ENCODE measurements at regions not wholly inside any gene's neighbourhood (a gene's known extent, or its start where the extent isn't known, plus 50 kb on each side); places are given as distances from the start of the nearest gene placed in this dataset.

- DNase-seq: no peak
Observed at GRCh38 chr9:118215549-118215948, 511.3 kb downstream of the TLR4 start.

GRCh38 chr9:118222375-118222774 is 518.2 kb downstream of the TLR4 start:
- no peak for DNase-seq

GRCh38 chr9:118223111-118223510 is 518.9 kb downstream of the TLR4 start:
- no peak for DNase-seq

- DNase-seq: no peak
Observed at GRCh38 chr9:118230329-118230728, 526.1 kb downstream of the TLR4 start.

- DNase-seq: no peak
Observed at GRCh38 chr9:118236625-118237024, 532.4 kb downstream of the TLR4 start.

- no peak for DNase-seq
Observed at GRCh38 chr9:118238139-118238538, 533.9 kb downstream of the TLR4 start.

- no peak for DNase-seq
Observed at GRCh38 chr9:118252027-118252426, 547.8 kb downstream of the TLR4 start.

GRCh38 chr9:118262191-118262590 is 558.0 kb downstream of the TLR4 start:
- no peak for DNase-seq

- DNase-seq: no peak
Observed at GRCh38 chr9:118263949-118264348, 559.7 kb downstream of the TLR4 start.

- DNase-seq: no peak
Observed at GRCh38 chr9:118268046-118268445, 563.8 kb downstream of the TLR4 start.

- no peak for DNase-seq
Observed at GRCh38 chr9:118269623-118270022, 565.4 kb downstream of the TLR4 start.

- no peak for DNase-seq
Observed at GRCh38 chr9:118271331-118271730, 567.1 kb downstream of the TLR4 start.

- no peak for DNase-seq
Observed at GRCh38 chr9:118271936-118272335, 567.7 kb downstream of the TLR4 start.

- DNase-seq: no peak
Observed at GRCh38 chr9:118273048-118273447, 568.8 kb downstream of the TLR4 start.

- no peak for DNase-seq
Observed at GRCh38 chr9:118276784-118277183, 572.6 kb downstream of the TLR4 start.

GRCh38 chr9:118281772-118282171 is 577.6 kb downstream of the TLR4 start:
- DNase-seq: no peak

GRCh38 chr9:118283488-118283887 is 579.3 kb downstream of the TLR4 start:
- no peak for DNase-seq

GRCh38 chr9:118290116-118290515 is 585.9 kb downstream of the TLR4 start:
- DNase-seq: no peak

GRCh38 chr9:118295413-118295812 is 591.2 kb downstream of the TLR4 start:
- DNase-seq: no peak

- no peak for DNase-seq
Observed at GRCh38 chr9:118302721-118303120, 598.5 kb downstream of the TLR4 start.

- DNase-seq: no peak
Observed at GRCh38 chr9:118303216-118303615, 599.0 kb downstream of the TLR4 start.

- DNase-seq: no peak
Observed at GRCh38 chr9:118305331-118305730, 601.1 kb downstream of the TLR4 start.

- DNase-seq: no peak
Observed at GRCh38 chr9:118306801-118307200, 602.6 kb downstream of the TLR4 start.

- no peak for DNase-seq
Observed at GRCh38 chr9:118313965-118314364, 609.8 kb downstream of the TLR4 start.

- DNase-seq: no peak
Observed at GRCh38 chr9:118316831-118317343, 612.7 kb downstream of the TLR4 start.

All from activated CD8-positive, alpha-beta memory T cell treated with anti-CD3 and anti-CD28 coated beads for 24 hours (primary cell).